Activated T-cell treated with anti-CD3 and anti-CD28 coated beads, Interleukin-2, amount 50 U/mL, for 4 hours (primary cell): ENCODE measurements at regions not wholly inside any gene's neighbourhood (a gene's known extent, or its start where the extent isn't known, plus 50 kb on each side); places are given as distances from the start of the nearest gene placed in this dataset.
A peak's percentile ranks its signal among the peaks of the same experiment; 100 is the strongest.
"Not testable (repeated sequence)": the region's sequence is repeated elsewhere in the genome, so short reads cannot be mapped to it uniquely, and the experiment has no call there.

Experiments used
- ATAC-seq, 2 donors: fragments of 200-7000 bp; cut with Tn5 transposase; one replicate each; pipeline ENCODE4 v1.10.0; 2021
- DNase-seq: peaks from one replicate; pipeline ENCODE4 v3.0.0-alpha.2; 2020
- H3K27me3 Mint-ChIP-seq: one replicate; pipeline ENCODE4 v1.8.0; 2021; ENCODE audit warnings: low read depth, mixed read lengths
- H3K36me3 Mint-ChIP-seq: one replicate; pipeline ENCODE4 v1.8.0; 2022; ENCODE audit warnings: mixed read lengths; ENCODE audit not compliant: insufficient read depth
- H3K4me1 Mint-ChIP-seq: one replicate; pipeline ENCODE4 v1.8.0; 2021; ENCODE audit warnings: low read depth, mixed read lengths
- H3K4me3 Mint-ChIP-seq: one replicate; pipeline ENCODE4 v1.8.0; 2021; ENCODE audit warnings: mild to moderate bottlenecking, moderate library complexity, mixed read lengths
- H3K9me3 Mint-ChIP-seq: one replicate; pipeline ENCODE4 v1.8.0; 2021; ENCODE audit warnings: mixed read lengths

DNA sequence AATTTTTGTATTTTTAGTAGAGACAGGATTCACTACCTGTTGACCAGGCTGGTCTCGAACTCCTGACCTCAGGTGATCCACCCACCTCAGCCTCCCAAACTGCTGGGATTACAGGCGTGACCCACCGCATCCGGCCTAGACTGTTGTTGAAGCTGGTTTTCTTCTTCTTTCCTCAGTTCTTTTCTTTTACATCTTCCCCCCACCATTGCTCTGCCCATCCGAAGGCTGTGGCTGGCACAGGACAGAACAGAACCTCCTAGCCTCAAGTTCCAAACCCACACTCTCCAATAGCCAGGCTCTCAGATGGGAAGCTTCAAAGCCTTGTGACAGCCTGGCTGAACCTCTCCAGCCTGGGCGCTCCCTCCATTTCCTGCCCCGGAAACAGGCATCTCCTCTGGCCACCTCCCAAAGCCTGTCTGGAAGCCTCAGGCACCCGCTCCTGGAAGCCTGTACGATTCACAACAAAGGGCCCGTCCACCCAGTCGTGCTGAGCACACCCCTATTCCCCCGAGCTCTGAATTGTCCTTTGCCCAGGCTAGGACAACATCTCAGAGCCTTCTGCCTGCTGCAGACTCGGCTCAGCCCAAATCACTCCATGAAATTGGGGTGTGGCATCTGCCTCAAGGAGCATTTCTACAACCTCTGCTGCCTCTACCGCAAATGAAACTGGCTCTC lies 138.1 kb upstream of the C1QTNF3 start:
- not testable (repeated sequence) for H3K4me3 Mint-ChIP-seq, H3K9me3 Mint-ChIP-seq, ATAC-seq, H3K27me3 Mint-ChIP-seq, DNase-seq, H3K4me1 Mint-ChIP-seq
- H3K36me3 Mint-ChIP-seq: peaks cover 23% of the 10 kb centered on the region

DNA sequence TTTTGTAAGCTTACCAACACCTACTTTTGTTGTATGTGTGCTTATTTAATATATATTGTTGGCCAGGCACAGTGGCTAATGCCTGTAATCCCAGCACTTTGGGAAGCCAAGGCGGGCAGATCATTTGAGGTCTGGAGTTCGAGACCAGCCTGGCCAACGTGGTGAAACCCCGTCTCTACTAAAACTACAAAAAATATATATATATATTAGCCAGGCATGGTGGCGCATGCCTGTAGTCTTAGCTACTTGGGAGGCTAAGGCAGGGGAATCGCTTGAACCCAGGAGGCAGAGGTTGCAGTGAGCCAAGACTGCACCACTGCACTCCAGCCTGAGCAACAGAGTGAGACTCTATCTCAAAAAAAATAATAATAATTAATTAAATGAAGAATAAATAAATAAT lies 142.0 kb upstream of the C1QTNF3 start:
- H3K27me3 Mint-ChIP-seq, H3K4me1 Mint-ChIP-seq, DNase-seq, H3K9me3 Mint-ChIP-seq, H3K4me3 Mint-ChIP-seq, ATAC-seq: not testable (repeated sequence)
- peaks cover 21% of the 10 kb centered on the region for H3K36me3 Mint-ChIP-seq

DNA sequence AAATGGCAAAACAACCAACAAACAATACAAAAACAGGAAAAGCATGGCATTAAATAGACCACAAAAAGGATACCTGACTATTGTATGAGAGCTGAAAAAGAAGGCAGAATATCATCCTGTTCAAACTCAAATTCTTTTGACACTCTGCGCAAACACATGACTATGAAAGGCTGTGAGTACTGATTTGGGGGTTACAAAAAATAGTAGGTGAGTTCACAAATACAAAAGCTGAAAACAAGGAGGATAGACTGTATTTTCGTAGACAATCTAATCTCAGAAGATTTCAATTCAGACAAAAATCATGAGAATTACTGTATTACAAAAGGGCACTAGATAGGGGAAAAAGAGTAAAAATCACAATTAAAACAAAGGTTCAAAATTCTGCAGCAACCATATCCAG lies 142.6 kb upstream of the C1QTNF3 start:
- not testable (repeated sequence) for H3K4me3 Mint-ChIP-seq, DNase-seq, H3K4me1 Mint-ChIP-seq, H3K27me3 Mint-ChIP-seq, H3K9me3 Mint-ChIP-seq, ATAC-seq
- peaks cover 21% of the 10 kb centered on the region for H3K36me3 Mint-ChIP-seq

DNA sequence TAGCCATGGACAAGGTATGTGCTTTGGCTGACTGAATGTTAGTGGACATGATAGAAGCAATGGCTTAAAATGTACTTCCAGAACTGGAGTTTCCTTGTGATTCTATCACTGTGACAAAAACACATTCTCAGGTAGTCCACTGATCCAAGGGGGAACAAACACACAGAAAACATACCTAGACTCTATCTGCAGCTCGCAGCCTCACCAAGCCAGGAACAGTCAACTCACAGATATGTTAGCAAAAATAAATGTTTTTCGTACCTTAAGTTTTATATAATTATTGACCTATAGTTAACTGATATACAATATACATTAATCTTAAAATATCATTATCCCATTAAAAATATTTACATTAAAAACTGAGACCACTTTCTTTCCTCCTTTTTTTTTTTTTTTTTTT lies 143.1 kb upstream of the C1QTNF3 start:
- not testable (repeated sequence) for H3K27me3 Mint-ChIP-seq, H3K4me1 Mint-ChIP-seq, H3K4me3 Mint-ChIP-seq, ATAC-seq, H3K9me3 Mint-ChIP-seq, DNase-seq
- H3K36me3 Mint-ChIP-seq: peaks cover 23% of the 10 kb centered on the region

DNA sequence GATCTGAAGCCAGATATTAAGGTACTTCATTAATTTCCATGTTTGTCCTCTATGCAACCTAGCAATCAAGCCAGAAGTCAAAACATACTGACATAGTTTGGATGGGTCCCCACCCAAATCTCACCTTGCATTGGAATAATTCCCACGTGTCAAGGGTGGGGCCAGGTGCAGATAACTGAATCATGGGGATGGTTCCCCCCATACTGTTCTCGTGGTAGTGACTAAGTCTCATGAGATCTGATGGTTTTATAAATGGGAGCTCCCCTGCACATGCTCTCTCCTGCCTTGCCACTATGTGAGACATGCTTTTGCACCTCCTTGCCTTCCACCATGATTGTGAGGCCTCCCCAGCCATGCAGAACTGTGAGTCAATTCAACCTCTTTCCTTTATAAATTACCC lies 143.9 kb upstream of the C1QTNF3 start:
- not testable (repeated sequence) for ATAC-seq, H3K9me3 Mint-ChIP-seq, H3K27me3 Mint-ChIP-seq, DNase-seq, H3K4me1 Mint-ChIP-seq, H3K4me3 Mint-ChIP-seq
- peaks cover 29% of the 10 kb centered on the region for H3K36me3 Mint-ChIP-seq

DNA sequence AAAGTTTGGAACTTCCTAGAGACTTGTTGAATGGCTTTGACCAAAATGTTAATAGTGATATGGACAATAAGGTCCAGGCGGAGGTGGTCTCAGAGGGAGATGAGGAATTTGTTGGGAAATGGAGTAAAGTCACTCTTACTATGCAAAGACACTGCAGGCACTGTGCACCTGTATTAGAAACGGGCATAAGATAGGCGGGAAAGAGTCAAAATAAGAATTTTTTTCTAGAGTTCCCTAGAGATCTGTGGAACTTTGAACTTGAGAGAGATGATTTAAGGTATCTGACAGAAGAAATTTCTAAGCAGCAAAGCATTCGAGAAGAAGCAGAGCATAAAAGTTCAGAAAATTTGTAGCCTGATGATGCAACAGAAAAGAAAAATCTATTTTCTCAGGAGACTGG lies 144.4 kb upstream of the C1QTNF3 start:
- H3K9me3 Mint-ChIP-seq, ATAC-seq, DNase-seq: not testable (repeated sequence)

DNA sequence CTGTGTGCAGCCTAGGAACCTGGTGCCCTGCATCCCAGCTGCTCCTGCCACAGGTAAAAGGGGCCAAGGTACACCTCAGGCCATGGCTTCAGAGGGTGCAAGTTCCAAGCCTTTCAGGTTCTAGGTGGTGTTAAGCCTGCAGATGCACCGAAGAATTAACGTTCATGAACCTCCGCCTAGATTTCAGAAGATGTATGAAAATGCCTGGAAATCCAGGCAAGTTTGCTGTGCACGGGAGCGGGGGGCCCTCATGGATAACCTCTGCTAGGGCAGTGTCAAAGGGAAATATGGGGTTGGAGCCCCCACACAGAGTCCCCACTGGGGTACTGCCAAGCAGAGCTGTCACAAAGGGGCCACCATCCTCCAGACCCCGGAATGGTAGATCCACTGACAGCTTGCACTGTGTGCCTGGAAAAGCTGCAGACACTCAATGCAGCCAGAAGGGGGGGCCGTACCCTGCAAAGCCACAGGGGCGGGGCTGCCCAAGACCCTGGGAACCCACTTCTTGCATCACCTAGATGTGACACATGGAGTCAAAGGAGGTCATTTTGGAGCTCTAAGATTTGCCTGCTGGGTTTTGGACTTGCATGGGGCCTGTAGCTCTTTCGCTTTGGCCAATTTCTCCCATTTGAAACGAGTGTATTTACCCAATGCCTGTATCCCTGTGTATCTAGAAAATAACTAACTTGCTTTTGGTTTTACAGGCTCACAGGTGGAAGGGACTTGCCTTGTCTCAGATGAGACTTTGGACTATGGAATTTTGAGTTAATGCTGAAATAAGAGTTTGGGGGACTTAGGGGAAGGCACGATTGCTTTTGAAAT lies 145.2 kb upstream of the C1QTNF3 start:
- H3K9me3 Mint-ChIP-seq, ATAC-seq, H3K27me3 Mint-ChIP-seq, H3K4me3 Mint-ChIP-seq, H3K4me1 Mint-ChIP-seq: not testable (repeated sequence)
- peaks cover 34% of the 10 kb centered on the region for H3K36me3 Mint-ChIP-seq
- DNase-seq: peak; percentile 18

More for the DNA sequence above, 144.4 kb upstream of the C1QTNF3 start:
- not testable (repeated sequence) for H3K27me3 Mint-ChIP-seq, H3K4me1 Mint-ChIP-seq, H3K4me3 Mint-ChIP-seq
- peaks cover 30% of the 10 kb centered on the region for H3K36me3 Mint-ChIP-seq

DNA sequence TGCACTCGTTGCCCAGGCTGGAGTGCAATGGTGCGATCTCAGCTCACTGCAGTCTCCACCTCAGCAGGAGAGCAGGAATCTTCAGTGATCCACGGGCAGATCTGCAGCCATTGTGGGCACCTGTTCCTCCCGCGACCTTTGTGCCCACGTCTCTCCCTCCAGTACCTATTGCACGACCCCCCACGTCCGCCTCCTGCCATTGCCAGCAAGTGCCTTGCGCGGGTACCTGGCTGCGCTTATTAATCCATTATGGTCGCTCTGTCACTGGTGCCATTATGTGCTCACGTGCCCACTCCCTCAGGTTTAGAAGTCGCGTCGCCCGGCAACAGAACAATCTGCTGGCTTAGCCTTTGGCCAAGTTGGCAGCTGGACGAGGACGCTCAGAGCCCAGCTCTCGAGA lies 146.2 kb upstream of the C1QTNF3 start:
- H3K4me1 Mint-ChIP-seq, H3K27me3 Mint-ChIP-seq, DNase-seq, H3K9me3 Mint-ChIP-seq, H3K4me3 Mint-ChIP-seq, ATAC-seq: not testable (repeated sequence)
- H3K36me3 Mint-ChIP-seq: peaks cover 33% of the 10 kb centered on the region

DNA sequence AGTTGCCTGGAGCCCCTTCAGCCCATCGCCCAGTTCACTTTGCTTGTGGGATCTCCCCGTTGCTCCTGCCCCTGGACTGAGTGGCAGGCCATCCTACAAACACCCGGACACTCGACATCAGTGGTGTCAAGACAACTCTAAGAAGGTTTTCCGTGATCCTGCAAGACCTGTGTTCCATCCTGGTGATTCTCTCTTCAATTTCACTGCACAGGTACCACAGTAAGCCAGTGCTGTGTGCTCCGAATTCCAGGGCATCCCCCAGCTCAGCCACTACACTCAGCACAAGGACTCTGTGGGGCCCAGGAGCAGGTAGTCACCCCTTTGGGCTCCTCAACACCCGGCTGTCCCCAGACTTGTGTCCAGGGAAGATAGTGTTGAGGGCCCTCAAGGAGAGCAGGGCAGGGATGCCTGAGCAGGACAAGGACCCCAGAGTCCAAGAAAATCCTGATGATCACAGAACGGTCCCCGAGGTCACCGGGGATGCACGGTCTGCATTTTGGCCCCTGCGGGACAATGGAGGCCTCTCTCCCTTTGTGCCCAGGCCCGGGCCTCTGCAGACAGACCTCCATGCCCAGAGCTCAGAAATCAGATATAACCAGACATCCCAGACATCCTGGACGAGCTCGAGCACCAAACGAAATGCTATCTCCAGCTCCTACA lies 146.9 kb upstream of the C1QTNF3 start:
- not testable (repeated sequence) for H3K27me3 Mint-ChIP-seq, H3K9me3 Mint-ChIP-seq, H3K4me3 Mint-ChIP-seq, ATAC-seq, DNase-seq, H3K4me1 Mint-ChIP-seq
- peaks cover 33% of the 10 kb centered on the region for H3K36me3 Mint-ChIP-seq

DNA sequence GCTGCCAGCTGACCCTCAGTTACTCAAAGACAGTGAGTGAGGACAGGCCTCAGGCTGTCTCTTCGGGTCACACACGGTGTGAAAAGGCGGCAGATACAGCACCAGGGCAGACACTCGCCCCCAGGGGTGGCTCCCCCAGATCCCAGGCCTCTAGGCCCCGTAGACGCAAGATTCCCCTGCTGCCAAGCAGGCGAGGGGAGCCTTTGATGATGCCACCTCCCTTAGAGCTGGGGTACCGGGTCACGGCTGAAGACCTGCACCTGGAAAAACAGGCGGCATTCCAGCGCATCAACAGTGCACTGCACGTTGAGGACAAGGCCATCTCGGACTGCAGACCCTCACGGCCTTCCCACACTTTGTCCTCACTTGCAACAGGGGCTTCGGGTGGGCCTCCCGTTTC lies 147.5 kb upstream of the C1QTNF3 start:
- DNase-seq, H3K9me3 Mint-ChIP-seq, H3K4me3 Mint-ChIP-seq, H3K4me1 Mint-ChIP-seq, H3K27me3 Mint-ChIP-seq, ATAC-seq: not testable (repeated sequence)
- H3K36me3 Mint-ChIP-seq: peaks cover 33% of the 10 kb centered on the region

DNA sequence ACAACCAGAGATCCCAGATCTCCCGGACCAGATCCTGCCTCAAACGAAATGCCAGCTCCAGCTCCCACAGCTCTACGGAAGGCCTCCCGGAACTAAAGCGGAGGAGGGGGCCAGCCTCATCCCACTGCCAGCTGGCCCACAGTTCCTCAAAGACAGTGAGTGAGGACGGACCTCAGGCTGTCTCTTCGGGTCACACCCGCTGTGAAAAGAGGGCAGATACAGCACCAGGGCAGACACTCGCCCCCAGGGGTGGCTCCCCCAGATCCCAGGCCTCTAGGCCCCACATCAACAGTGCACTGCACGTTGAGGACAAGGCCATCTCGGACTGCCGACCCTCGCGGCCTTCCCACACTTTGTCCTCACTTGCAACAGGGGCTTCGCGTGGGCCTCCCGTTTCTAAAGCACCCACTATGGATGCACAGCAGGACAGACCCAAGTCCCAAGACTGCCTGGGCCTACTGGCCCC lies 148.3 kb upstream of the C1QTNF3 start:
- not testable (repeated sequence) for H3K4me1 Mint-ChIP-seq, H3K4me3 Mint-ChIP-seq, ATAC-seq, H3K9me3 Mint-ChIP-seq, H3K27me3 Mint-ChIP-seq, DNase-seq
- H3K36me3 Mint-ChIP-seq: peaks cover 36% of the 10 kb centered on the region

DNA sequence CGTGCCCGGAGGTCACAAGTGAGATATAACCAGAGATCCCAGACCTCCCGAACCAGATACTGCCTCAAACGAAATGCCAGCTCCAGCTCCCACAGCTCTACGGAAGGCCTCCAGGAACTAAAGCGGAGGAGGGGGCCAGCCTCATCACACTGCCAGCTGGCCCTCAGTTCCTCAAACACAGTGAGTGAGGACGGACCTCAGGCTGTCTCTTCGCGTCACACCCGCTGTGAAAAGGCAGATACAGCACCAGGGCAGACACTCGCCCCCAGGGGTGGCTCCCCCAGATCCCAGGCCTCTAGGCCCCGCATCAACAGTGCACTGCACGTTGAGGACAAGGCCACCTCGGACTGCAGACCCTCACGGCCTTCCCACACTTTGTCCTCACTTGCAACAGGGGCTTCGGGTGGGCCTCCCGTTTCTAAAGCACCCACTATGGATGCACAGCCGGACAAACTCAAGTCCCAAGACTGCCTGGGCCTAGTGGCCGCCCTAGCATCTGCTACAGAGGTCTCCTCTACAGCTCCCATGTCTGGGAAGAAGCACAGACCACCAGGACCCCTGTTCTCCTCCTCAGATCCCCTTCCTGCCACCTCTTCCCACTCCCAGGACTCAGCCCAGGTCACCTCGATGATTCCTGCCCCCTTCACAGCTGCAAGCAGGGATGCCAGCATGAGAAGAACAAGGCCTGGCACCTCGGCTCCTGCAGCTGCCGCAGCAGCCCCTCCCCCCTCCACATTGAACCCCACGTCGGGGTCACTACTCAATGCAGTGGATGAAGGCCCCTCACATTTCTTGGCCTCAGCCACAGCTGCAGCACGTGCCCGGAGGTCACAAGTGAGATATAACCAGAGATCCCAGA lies 149.3 kb upstream of the C1QTNF3 start:
- DNase-seq, H3K4me1 Mint-ChIP-seq, H3K27me3 Mint-ChIP-seq, H3K4me3 Mint-ChIP-seq, ATAC-seq, H3K9me3 Mint-ChIP-seq: not testable (repeated sequence)
- H3K36me3 Mint-ChIP-seq: peaks cover 36% of the 10 kb centered on the region

DNA sequence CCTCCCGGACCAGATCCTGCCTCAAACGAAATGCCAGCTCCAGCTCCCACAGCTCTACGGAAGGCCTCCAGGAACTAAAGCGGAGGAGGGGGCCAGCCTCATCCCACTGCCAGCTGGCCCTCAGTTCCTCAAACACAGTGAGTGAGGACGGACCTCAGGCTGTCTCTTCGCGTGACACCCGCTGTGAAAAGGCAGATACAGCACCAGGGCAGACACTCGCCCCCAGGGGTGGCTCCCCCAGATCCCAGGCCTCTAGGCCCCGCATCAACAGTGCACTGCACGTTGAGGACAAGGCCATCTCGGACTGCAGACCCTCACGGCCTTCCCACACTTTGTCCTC lies 149.9 kb upstream of the C1QTNF3 start:
- H3K4me1 Mint-ChIP-seq, H3K9me3 Mint-ChIP-seq, DNase-seq, H3K4me3 Mint-ChIP-seq, ATAC-seq, H3K27me3 Mint-ChIP-seq: not testable (repeated sequence)
- H3K36me3 Mint-ChIP-seq: peaks cover 33% of the 10 kb centered on the region

DNA sequence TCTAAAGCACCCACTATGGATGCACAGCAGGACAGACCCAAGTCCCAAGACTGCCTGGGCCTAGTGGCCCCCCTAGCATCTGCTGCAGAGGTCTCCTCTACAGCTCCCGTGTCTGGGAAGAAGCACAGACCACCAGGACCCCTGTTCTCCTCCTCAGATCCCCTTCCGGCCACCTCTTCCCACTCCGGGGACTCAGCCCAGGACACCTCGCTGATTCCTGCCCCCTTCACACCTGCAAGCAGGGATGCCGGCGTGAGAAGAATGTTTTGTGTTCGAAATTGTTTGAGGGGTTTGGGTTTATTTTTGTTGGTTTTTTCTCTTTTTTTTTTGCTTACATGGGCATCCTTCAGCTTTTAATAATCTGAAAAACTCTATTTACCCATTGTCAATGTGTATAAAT lies 150.3 kb upstream of the C1QTNF3 start:
- not testable (repeated sequence) for H3K4me3 Mint-ChIP-seq, ATAC-seq, DNase-seq, H3K4me1 Mint-ChIP-seq, H3K9me3 Mint-ChIP-seq, H3K27me3 Mint-ChIP-seq
- H3K36me3 Mint-ChIP-seq: peaks cover 31% of the 10 kb centered on the region
